ENCODE measurements at regions not wholly inside any gene's neighbourhood (a gene's known extent, or its start where the extent isn't known, plus 50 kb on each side); places are given as distances from the start of the nearest gene placed in this dataset.

DNA sequence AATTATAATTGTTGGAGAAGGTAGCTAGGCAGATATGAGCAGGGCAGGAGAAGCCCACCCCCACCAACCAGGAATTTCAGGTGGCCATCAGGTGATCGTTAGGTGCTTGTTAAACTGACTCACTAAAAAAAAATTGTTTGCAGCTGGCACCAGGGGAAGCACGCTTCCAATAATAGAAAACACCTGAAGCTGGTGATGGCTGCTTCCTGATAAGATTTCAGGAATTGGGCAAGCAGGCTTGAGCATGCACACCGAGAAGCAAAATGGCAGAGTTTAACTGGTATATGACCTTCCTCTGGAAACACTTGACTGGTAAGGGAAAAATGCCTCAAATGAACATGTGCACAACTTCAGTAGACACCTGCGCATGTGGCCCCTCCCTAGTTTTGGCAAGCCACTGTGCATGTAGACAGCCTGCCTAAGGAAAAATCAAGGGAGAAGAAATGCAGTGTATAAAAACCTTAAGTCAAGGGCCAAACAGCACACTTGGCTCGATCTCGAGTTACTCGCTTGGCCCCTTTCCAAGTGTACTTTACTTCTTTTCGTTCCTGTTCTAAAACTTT is 292.8 kb downstream of the CCDC85A start:
- DNase-seq (ENCODE audit: insufficient read length, low spot score) (no peak), FAIRE-seq (no peak)

DNA sequence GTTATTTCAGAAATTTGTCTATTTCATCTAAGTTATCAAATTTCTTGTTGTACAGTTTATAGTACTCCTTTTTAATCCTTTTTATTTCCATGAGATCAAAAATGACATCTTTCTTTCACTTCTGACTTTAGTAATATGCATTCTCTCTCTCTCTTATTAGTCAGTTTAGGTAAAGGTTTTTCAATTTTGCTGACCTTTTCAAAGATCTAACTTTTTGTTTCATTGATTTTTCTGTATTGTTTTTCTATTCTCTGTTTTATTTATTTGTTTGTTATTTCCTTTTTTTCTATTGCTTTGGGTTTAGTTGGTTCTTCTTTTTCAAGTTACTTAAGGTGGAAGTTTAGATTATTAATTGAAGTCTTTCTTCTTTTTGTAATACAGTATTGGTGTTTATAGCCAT is 294.2 kb downstream of the CCDC85A start:
- FAIRE-seq (no peak), DNase-seq (ENCODE audit: insufficient read length, low spot score) (no peak)
- TF ChIP-seq POLR2A (IDR thresholded peaks at IDR 0.05; ENCODE audit: low read depth, low read length), result no peak

More for the DNA sequence above, 292.8 kb downstream of the CCDC85A start:
- TF ChIP-seq POLR2A (IDR thresholded peaks at IDR 0.05; ENCODE audit: low read depth, low read length), result no peak

DNA sequence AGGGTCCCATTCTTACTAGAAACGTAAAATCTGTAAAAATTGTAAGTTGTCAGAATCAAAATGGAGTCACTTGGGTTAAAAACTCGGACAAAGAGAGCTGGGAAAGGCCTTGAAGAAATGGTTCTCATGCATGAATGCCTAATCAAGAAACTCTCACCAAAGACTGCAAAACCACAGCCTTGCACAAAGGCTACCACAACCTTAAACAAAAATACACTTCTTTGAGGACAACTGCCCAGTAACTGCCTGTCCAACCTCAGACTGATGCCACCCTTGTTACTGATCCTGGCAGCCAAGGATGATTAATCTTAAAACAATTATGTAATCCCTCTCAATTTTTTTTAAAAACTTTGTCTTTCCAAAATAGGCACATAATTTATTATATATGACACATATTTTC is 299.3 kb downstream of the CCDC85A start:
- FAIRE-seq (no peak), DNase-seq (ENCODE audit: insufficient read length, low spot score) (no peak)
- TF ChIP-seq POLR2A (IDR thresholded peaks at IDR 0.05; ENCODE audit: low read depth, low read length), result no peak

DNA sequence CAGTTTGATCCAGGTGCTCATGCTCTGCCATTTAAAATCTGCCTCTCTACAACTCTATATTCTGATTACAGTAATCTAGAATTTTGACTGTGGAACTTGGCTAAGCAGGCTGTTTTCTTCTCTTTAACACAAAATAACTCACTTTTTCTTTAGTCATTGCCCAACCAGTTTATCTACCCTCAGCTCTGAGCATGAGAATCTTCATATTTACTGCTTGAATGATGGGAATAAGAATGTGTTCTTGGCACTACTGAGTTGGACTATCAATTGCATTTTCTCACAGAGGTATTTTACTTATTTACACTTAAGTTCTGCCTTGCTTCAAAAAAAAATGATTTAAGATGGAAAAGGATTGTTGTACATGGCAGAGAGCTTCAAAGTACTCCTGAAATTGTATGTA is 301.1 kb downstream of the CCDC85A start:
- no peak for FAIRE-seq
- DNase-seq (ENCODE audit: insufficient read length, low spot score), result no peak
- TF ChIP-seq POLR2A (IDR thresholded peaks at IDR 0.05; ENCODE audit: low read depth, low read length), result no peak

DNA sequence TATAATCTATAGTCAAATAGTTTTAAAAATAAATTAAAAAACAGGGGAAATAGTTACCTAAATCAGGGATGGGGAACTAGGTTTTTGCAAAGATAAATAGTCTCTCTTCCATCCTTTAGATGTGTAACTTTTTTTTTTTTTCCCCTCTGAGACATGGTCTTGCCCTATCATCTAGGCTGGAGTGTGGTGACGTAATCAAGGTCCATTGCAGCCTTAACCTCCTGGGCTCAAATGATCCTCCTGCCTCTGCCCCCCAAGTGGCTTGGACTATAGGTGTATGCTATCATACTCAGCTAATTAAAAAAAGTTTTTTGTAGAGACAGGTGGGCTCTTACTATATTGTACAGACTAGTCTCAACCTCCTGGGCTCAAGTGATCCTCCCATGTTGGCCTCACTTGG is 316.5 kb downstream of the CCDC85A start:
- DNase-seq (ENCODE audit: insufficient read length, low spot score), result no peak
- TF ChIP-seq POLR2A (IDR thresholded peaks at IDR 0.05; ENCODE audit: low read depth, low read length), result no peak
- FAIRE-seq, result no peak

GRCh38 chr2:56502616-56503015 is 318.8 kb downstream of the CCDC85A start:
- FAIRE-seq, result no peak
- no peak for DNase-seq (ENCODE audit: insufficient read length, low spot score)

GRCh38 chr2:56505885-56506284 is 322.1 kb downstream of the CCDC85A start:
- no peak for TF ChIP-seq POLR2A (IDR thresholded peaks at IDR 0.05; ENCODE audit: low read depth, low read length)
- FAIRE-seq (no peak), DNase-seq (ENCODE audit: insufficient read length, low spot score) (no peak)

More at GRCh38 chr2:56502616-56503015, 318.8 kb downstream of the CCDC85A start:
- TF ChIP-seq POLR2A (IDR thresholded peaks at IDR 0.05; ENCODE audit: low read depth, low read length), result no peak

DNA sequence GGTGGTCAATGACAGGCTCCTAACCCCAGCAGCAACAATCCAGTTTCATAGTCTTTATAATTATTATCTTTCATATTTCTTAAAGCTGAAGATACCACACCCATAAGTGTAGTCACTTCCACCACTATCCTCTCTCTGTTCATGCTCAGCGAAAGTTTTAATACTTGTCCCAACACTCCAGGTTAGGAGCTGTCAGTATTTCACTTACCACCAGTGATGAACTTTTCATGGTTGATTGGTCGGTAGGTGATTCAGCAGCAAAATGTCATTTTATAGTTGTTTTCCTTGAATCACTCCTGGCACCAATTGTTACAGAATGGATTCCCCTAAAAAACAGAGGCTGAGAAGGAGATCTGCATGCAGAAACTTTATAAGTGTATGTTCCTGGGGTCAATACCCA is 324.9 kb downstream of the CCDC85A start:
- FAIRE-seq, result no peak

DNA sequence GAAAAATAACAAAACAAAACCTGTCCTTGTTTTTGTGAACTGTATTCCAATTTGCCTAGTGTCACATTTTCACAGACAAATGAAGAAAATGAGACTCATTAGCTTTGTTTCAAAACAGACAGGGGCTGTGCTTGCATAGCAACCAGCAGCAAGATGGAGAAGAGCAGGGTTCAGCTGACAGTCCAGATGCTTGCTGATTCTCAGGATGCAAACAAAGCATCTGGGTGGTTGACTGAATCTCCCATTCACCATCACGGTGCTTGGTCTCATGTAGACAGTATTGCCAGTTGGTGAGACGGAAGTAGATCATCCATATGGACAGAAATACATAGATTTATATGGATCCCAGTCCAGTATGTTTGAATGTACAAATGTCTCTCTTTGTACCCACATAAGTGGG is 326.8 kb downstream of the CCDC85A start:
- no peak for TF ChIP-seq POLR2A (IDR thresholded peaks at IDR 0.05; ENCODE audit: low read depth, low read length)
- DNase-seq (ENCODE audit: insufficient read length, low spot score) (no peak), FAIRE-seq (no peak)

More for the DNA sequence above, 324.9 kb downstream of the CCDC85A start:
- no peak for TF ChIP-seq POLR2A (IDR thresholded peaks at IDR 0.05; ENCODE audit: low read depth, low read length)
- DNase-seq (ENCODE audit: insufficient read length, low spot score), result no peak

DNA sequence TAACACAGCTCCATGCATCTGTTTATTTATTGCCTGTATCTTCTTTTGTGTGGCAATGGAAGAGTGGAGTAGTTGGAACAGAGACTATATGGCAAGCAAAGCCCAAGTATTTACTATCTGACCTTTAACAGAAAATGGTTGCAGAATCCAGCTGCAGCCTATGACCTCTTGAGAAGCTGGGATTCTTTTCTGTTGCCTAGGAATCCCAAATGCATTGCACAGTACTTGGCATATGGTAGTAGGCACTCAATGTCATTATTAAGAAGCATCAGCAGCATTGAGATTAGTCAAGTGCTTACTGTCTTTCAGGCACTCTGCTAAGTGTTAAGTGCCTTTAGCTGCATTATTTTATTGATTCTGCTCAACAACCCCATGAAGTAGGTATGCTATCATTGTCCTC is 331.6 kb downstream of the CCDC85A start:
- no peak for TF ChIP-seq POLR2A (IDR thresholded peaks at IDR 0.05; ENCODE audit: low read depth, low read length)

GRCh38 chr2:56519806-56520205 is 336.0 kb downstream of the CCDC85A start:
- no peak for TF ChIP-seq POLR2A (IDR thresholded peaks at IDR 0.05; ENCODE audit: low read depth, low read length)
- DNase-seq (ENCODE audit: insufficient read length, low spot score), result no peak
- no peak for FAIRE-seq

More for the DNA sequence above, 331.6 kb downstream of the CCDC85A start:
- FAIRE-seq (no peak), DNase-seq (ENCODE audit: insufficient read length, low spot score) (no peak)

GRCh38 chr2:56522605-56523089 is 338.9 kb downstream of the CCDC85A start:
- DNase-seq (ENCODE audit: insufficient read length, low spot score), result no peak
- TF ChIP-seq POLR2A (IDR thresholded peaks at IDR 0.05; ENCODE audit: low read depth, low read length), result no peak
- no peak for FAIRE-seq

GRCh38 chr2:56523816-56524215 is 340.0 kb downstream of the CCDC85A start:
- DNase-seq (ENCODE audit: insufficient read length, low spot score) (no peak), FAIRE-seq (no peak)
- no peak for TF ChIP-seq POLR2A (IDR thresholded peaks at IDR 0.05; ENCODE audit: low read depth, low read length)

DNA sequence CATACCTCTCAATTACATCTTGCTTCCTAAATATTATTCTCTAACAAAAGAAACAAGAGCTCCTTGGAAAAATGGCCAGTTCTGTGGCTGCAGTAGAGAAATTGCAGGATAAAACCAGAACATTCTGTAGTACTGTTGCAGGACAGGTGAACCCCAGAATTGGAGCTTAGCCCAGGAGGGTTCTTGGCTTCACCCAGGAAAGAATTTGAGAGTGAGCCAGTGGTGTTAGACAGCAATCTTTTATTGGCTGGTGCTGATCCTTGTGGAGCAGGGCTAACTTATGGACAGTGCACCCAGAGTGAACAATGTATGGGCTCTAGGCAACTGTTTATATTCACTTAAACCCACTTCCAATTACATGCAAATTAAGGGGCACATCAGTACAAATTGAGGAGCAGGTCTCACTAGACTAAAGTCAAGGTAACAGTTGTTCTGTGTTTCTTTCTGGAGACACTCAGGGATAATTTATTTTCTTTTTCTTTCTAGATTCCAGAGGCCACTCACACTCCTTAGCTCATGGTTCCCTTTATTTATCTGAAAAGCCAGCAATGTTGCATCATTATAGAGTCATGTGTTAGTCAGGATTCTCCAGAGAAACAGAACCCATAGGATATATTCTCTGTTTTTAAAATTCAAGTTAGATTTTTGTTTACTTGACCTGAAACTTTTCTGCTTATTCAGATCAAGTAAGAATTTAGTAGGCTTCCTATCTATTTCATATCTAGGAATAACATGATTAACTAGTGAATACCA is 348.1 kb downstream of the CCDC85A start:
- TF ChIP-seq POLR2A (IDR thresholded peaks at IDR 0.05; ENCODE audit: low read depth, low read length), result no peak
- no peak for DNase-seq (ENCODE audit: insufficient read length, low spot score)
- no peak for FAIRE-seq

- DNase-seq (ENCODE audit: insufficient read length, low spot score), result no peak
- FAIRE-seq, result no peak
- TF ChIP-seq POLR2A (IDR thresholded peaks at IDR 0.05; ENCODE audit: low read depth, low read length), result no peak
Measured at GRCh38 chr2:56534321-56534720, 350.5 kb downstream of the CCDC85A start.

All from H54 (cell line).